Smooth muscle cell (in vitro differentiated cells): ENCODE measurements at regions not wholly inside any gene's neighbourhood (a gene's known extent, or its start where the extent isn't known, plus 50 kb on each side); places are given as distances from the start of the nearest gene placed in this dataset.
A peak's percentile ranks its signal among the peaks of the same experiment; 100 is the strongest.

Experiments used
- DNase-seq: peaks from one replicate; lab custom pipeline; 2025; ENCODE audit not compliant: unreplicated experiment; lab: John Stamatoyannopoulos, UW
- H2AFZ ChIP-seq: fragments of 200-600 bp; sonication (generic); 2 replicates; pipeline ENCODE4 v1.6.0; 2016; ENCODE audit warnings: antibody characterized with exemption, low read depth, mild to moderate bottlenecking
- H3F3A ChIP-seq: fragments of 200-600 bp; sonication (generic); 2 replicates; pipeline ENCODE4 v1.6.0; 2017; ENCODE audit warnings: antibody characterized with exemption, low read depth
- H3K27ac ChIP-seq: fragments of 200-600 bp; sonication (generic); 2 replicates; pipeline ENCODE4 v1.5.1; 2016; ENCODE audit warnings: low read depth, mild to moderate bottlenecking
- H3K27me3 ChIP-seq: fragments of 200-600 bp; sonication (generic); 2 replicates; pipeline ENCODE4 v1.6.1; 2016; ENCODE audit warnings: low read depth, mild to moderate bottlenecking
- H3K36me3 ChIP-seq: fragments of 200-600 bp; sonication (generic); 2 replicates; pipeline ENCODE4 v1.5.1; 2016; ENCODE audit warnings: low read depth
- H3K4me1 ChIP-seq: fragments of 200-600 bp; sonication (generic); 2 replicates; pipeline ENCODE4 v1.5.1; 2016; ENCODE audit warnings: low read depth
- H3K4me2 ChIP-seq: fragments of 200-600 bp; sonication (generic); 2 replicates; pipeline ENCODE4 v1.6.0; 2016; ENCODE audit warnings: mild to moderate bottlenecking
- H3K4me3 ChIP-seq: fragments of 200-600 bp; sonication (generic); 2 replicates; pipeline ENCODE4 v1.5.1; 2016; ENCODE audit warnings: mild to moderate bottlenecking
- H3K79me2 ChIP-seq: fragments of 200-600 bp; sonication (generic); 2 replicates; pipeline ENCODE4 v1.6.0; 2016; ENCODE audit warnings: low read depth, mild to moderate bottlenecking
- H3K9ac ChIP-seq: fragments of 200-600 bp; sonication (generic); 2 replicates; pipeline ENCODE4 v1.6.0; 2016; ENCODE audit warnings: low read depth
- H3K9me3 ChIP-seq: fragments of 200-600 bp; sonication (generic); replicated peaks from 2 replicates; pipeline ENCODE4 v1.5.1; 2016; ENCODE audit warnings: low read depth
- H4K20me1 ChIP-seq: fragments of 200-600 bp; sonication (generic); 2 replicates; pipeline ENCODE4 v1.6.0; 2016; ENCODE audit warnings: low read depth
- CTCF ChIP-seq: fragments of 200-600 bp; sonication (generic); IDR thresholded peaks from 2 replicates; pipeline ENCODE4 v1.5.1; 2017; ENCODE audit warnings: borderline replicate concordance, mild to moderate bottlenecking, antibody characterized with exemption; ENCODE audit not compliant: insufficient read depth, poor library complexity, severe bottlenecking
- WGBS: methylation state at CpG from one replicate; pipeline ENCODE4 v1.1.7; 2016; ENCODE audit warnings: low lambda C conversion rate; 5-methylcytosine and 5-hydroxymethylcytosine counted together

DNA sequence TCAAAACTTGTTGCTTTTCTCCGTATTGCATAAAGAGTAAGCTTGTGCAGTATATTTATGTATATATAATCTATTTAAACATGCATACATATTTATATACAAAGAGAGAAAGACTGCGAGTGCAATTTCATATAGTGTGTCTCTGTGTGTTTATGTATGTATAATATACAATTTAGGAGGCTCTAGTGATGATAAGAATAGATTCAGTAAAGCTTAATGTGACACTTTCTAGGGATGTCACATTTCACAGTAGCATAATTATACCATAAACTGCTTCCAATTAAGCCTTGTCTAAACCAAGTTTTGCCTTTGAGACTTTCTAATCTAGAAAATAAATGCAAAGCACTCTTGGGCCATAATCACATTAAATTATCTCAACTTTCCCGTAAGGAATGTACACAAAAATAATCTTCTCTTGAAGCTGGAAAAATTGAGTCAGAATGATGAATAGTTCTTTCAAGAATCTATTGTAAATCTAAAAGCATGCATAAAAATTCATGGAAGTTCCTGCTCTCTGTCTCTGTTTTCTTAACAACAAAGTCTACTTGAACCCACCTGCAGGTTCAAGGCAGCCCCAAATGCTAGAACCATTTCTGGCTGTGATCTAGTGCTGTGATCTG lies 114.1 kb upstream of the NPY2R start:
- no peaks in the 10 kb centered on the region for H3K36me3 ChIP-seq
- WGBS = 51% methylated on average over 3 of the region's 3 CpGs
- H3F3A ChIP-seq = no peaks in the 10 kb centered on the region
- no peaks in the 10 kb centered on the region for H3K4me1 ChIP-seq
- H3K27me3 ChIP-seq = peaks cover 6% of the 10 kb centered on the region
- H4K20me1 ChIP-seq = no peaks in the 10 kb centered on the region
- H3K4me2 ChIP-seq = peak overlapping the region; percentile 12
- no peak for TF ChIP-seq CTCF
- H3K79me2 ChIP-seq = no peaks in the 10 kb centered on the region
- DNase-seq = no peak
- H3K4me3 ChIP-seq = no peak overlapping the region
- no peak overlapping the region for H3K9ac ChIP-seq
- H3K27ac ChIP-seq = no peak overlapping the region
- no peak overlapping the region for H2AFZ ChIP-seq
- no peaks in the 10 kb centered on the region for H3K9me3 ChIP-seq

GRCh38 chr4:155099231-155099630 lies 109.2 kb upstream of the NPY2R start:
- H3K4me2 ChIP-seq = no peak overlapping the region
- H3K27me3 ChIP-seq = no peaks in the 10 kb centered on the region
- H3K9me3 ChIP-seq = no peaks in the 10 kb centered on the region
- WGBS = 71% methylated on average over 1 of the region's 1 CpG
- H4K20me1 ChIP-seq = no peaks in the 10 kb centered on the region
- no peaks in the 10 kb centered on the region for H3K79me2 ChIP-seq
- no peak overlapping the region for H2AFZ ChIP-seq
- no peaks in the 10 kb centered on the region for H3K4me1 ChIP-seq
- H3K27ac ChIP-seq = no peak overlapping the region
- H3K9ac ChIP-seq = no peak overlapping the region
- TF ChIP-seq CTCF = no peak
- no peaks in the 10 kb centered on the region for H3F3A ChIP-seq
- H3K4me3 ChIP-seq = no peak overlapping the region
- DNase-seq = no peak
- no peaks in the 10 kb centered on the region for H3K36me3 ChIP-seq

DNA sequence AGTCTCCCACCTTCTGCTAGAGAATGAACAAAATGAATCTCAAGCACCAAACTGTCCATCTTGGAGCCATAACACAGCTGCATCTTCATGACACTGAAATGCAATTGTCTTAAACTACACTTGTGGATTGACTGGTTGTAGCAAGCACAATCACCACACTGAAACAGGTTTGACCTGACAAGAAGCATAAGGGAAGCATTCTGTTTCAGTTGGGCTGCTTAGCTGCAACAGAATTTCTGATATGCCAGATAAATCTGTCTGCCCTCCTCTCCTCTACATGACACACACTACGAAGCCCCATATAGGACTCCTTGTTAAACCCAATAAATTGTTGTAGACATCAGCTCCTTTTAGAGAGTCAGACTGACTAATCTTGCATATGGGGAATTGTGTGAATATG lies 101.8 kb upstream of the NPY2R start:
- Histone ChIP-seq H3K4me2 (no peak overlapping the region), H3K36me3 (no peaks in the 10 kb centered on the region), H3K4me3 (peak overlapping the region; percentile 13), H3K9ac (no peak overlapping the region), H3K27me3 (no peaks in the 10 kb centered on the region), H3K9me3 (no peaks in the 10 kb centered on the region), H3K4me1 (no peaks in the 10 kb centered on the region), H4K20me1 (no peaks in the 10 kb centered on the region), H3F3A (no peaks in the 10 kb centered on the region), H3K79me2 (no peaks in the 10 kb centered on the region), H3K27ac (no peak overlapping the region), H2AFZ (no peak overlapping the region)
- 68% methylated on average over 1 of the region's 1 CpG for WGBS
- TF ChIP-seq CTCF = no peak
- no peak for DNase-seq

- Histone ChIP-seq H2AFZ (no peak overlapping the region), H3K4me1 (no peaks in the 10 kb centered on the region), H3K27ac (no peak overlapping the region), H3K9ac (no peak overlapping the region), H3K4me3 (peak overlapping the region; percentile 13), H3K4me2 (no peak overlapping the region), H3K79me2 (no peaks in the 10 kb centered on the region), H4K20me1 (no peaks in the 10 kb centered on the region), H3K9me3 (no peaks in the 10 kb centered on the region), H3F3A (no peaks in the 10 kb centered on the region), H3K27me3 (no peaks in the 10 kb centered on the region), H3K36me3 (no peaks in the 10 kb centered on the region)
- DNase-seq = no peak
- 91% methylated on average over 3 of the region's 3 CpGs for WGBS
- no peak for TF ChIP-seq CTCF
Observed at GRCh38 chr4:155107059-155107458, 101.4 kb upstream of the NPY2R start.
